ENCODE measurements at regions not wholly inside any gene's neighbourhood (a gene's known extent, or its start where the extent isn't known, plus 50 kb on each side); places are given as distances from the start of the nearest gene placed in this dataset.

- no peak for TF ChIP-seq EGR1 (IDR thresholded peaks at IDR 0.05; ENCODE audit: low read depth)
- TF ChIP-seq ZNF274 (IDR thresholded peaks at IDR 0.05; ENCODE audit: low read depth, low read length): no peak
- no peak for TF ChIP-seq POLR2A (IDR thresholded peaks at IDR 0.05; ENCODE audit: borderline replicate concordance, extremely low read depth, insufficient read depth, insufficient read length)
- TF ChIP-seq, protein P1, sequence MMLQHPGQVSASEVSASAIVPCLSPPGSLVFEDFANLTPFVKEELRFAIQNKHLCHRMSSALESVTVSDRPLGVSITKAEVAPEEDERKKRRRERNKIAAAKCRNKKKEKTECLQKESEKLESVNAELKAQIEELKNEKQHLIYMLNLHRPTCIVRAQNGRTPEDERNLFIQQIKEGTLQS (IDR thresholded peaks at IDR 0.05): no peak
- no peak for TF ChIP-seq ZFX (IDR thresholded peaks at IDR 0.05)
Observed at GRCh38 chr7:38329340-38329739, 55.9 kb upstream of the TARP start (continued).

GRCh38 chr7:38328814-38329213, 55.4 kb upstream of the TARP start:
- Histone ChIP-seq H3K9me2 (ENCODE audit: insufficient read depth) (no peaks in the 10 kb centered on the region), H3K4me3 (replicated peaks in 1 of 2; ENCODE audit: low read depth in 1 of 2, low read length in 2 of 2) (no peak overlapping the region), H3K79me2 (ENCODE audit: insufficient read depth, low read length) (no peaks in the 10 kb centered on the region), H3K36me3 (ENCODE audit: control insufficient read depth in 1 of 2, insufficient read depth in 2 of 2, low read length in 2 of 2) (no peaks in the 10 kb centered on the region), H3K4me1 (ENCODE audit: control insufficient read depth in 1 of 2, insufficient read depth in 2 of 2, low read length in 2 of 2) (peaks cover 7 to 14% of the 10 kb centered on the region in 2 experiments; a peak in 3 of 4 replicates), H3K27me3 (ENCODE audit: insufficient read depth, low read length) (no peaks in the 10 kb centered on the region), H3K4me2 (ENCODE audit: low read length) (no peak overlapping the region), H3K9me3 (ENCODE audit: control insufficient read depth in 1 of 2, insufficient read depth in 1 of 2, low read depth in 1 of 2, low read length in 2 of 2) (no peaks in the 10 kb centered on the region), H4K20me1 (ENCODE audit: insufficient read depth) (no peaks in the 10 kb centered on the region), H2AFZ (ENCODE audit: low read depth, low read length, poor library complexity, severe bottlenecking) (no peak overlapping the region), H3K27ac (ENCODE audit: low read depth, low read length) (no peak overlapping the region), H3K9ac (ENCODE audit: low read length) (no peak overlapping the region)
- RAD21 ChIA-PET (ENCODE audit: low non-redundant PET in 1 of 2, low total read pairs in 2 of 2, uncharacterized antibody in 2 of 2, unreplicated experiment in 2 of 2): no interaction called here
- ATAC-seq (no peak), DNase-seq (ENCODE audit: low read depth, low spot score) (no peak)
- intact Hi-C loops (cut with micrococcal nuclease): no loop called here
- CTCF ChIA-PET: interaction anchor here (0.8 kb wide), 1 partner anchor 30 kb away, joined by 3 read pairs; no protein-coding TSS in a partner anchor
- TF ChIP-seq ZNF274 (IDR thresholded peaks at IDR 0.05; ENCODE audit: low read depth, low read length) (no peak), SIN3A (IDR thresholded peaks at IDR 0.05; ENCODE audit: low read depth) (no peak), SP1 (IDR thresholded peaks at IDR 0.05; ENCODE audit: low read depth) (no peak), ELF1 (IDR thresholded peaks at IDR 0.05; ENCODE audit: borderline replicate concordance, low read depth) (no peak), ZFX (IDR thresholded peaks at IDR 0.05) (no peak), EZH2 (IDR thresholded peaks at IDR 0.05) (no peak), CBX3 (IDR thresholded peaks at IDR 0.05; ENCODE audit: low read depth) (no peak), EZH2phosphoT487 (IDR thresholded peaks at IDR 0.05; ENCODE audit: borderline replicate concordance) (no peak), MAX (IDR thresholded peaks at IDR 0.05) (no peak), EGR1 (IDR thresholded peaks at IDR 0.05; ENCODE audit: low read depth) (no peak), FOSL1 (IDR thresholded peaks at IDR 0.05; ENCODE audit: low read depth) (no peak)
- TF ChIP-seq, protein P1 (IDR thresholded peaks at IDR 0.05): no peak
- POLR2A ChIA-PET: no interaction called here
- no TSS peak for BruUV-seq (replicated peaks)

All from HCT116 (cell line).